GM04504 (cell line): ENCODE measurements at regions not wholly inside any gene's neighbourhood (a gene's known extent, or its start where the extent isn't known, plus 50 kb on each side); places are given as distances from the start of the nearest gene placed in this dataset.
"Not testable (repeated sequence)": the region's sequence is repeated elsewhere in the genome, so short reads cannot be mapped to it uniquely, and the experiment has no call there.

Source experiments
- DNase-seq: peaks from one replicate; pipeline ENCODE4 v3.0.0-alpha.2; 2012; ENCODE audit warnings: low read depth

DNA sequence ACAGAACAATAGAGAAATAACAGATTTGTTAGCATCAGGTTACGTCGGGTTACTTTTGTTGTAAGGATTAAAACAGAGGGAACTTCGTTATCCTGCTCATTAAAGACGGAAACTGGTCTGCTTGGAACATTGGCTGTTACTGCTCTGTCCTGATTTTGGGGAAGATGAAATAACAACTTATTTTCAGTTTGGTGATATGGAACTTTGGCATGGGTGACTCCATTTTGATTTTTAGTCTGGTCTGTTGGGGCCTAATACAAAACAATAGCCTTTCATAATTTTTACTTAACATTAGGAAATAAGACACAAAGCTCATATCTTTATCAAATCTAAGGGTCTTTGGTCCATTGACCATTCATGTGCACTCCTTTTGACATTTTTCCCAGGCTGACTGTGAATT, 220.5 kb upstream of the DUSP10 start:
- DNase-seq: no peak

DNA sequence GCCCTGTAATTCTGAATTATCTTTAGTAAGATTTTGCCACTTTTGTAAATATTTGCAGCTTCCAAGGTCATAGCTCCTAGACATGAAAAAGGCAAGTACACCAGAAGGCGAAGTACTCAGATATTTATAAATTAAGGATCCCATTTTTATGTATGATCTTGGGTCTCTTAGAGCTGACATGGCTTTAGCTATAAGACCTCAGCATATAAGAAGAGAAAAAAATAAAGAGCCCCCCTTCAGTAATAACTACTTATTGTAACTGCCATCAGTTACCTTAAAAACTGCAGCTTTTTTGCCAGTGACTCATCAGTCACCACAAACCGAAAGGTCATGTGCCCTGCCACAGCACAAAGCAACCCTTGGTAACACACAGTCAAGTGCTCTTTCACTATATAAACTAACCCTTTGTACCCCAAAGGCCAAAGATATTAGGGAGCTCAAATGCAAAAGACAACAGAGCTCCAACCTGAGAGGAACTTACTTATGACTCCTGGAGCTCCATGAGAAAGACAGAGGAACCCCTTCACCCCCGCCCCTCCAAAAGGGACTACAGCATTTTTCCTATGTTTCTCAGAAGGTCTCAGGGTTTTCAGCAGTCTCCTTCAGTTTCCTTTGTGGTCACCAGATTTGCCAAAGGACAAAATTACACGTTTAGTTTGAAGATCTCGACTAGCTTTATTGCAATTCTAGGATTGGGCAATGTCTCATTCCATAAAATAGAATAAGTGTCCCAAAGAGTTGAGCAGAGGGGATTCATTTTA, 219.8 kb upstream of the DUSP10 start:
- DNase-seq: peak; percentile 19

DNA sequence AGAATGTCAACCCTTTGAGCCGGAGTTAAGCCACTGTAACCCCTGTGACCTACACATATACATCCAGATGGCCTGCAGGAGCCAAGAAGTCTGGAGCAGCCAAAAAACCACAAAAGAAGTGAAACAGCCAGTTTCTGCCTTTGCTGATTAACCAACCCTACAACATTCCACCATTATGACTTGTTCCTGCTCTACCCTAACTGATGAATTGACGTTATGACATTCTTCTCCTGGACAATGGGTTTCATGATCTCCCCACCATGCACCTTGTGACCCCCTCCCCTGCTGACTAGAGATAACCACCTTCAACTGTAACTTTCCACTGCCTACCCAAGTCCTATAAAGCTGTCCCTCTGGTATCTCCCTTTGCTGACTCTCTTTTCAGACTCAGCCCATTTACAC, 216.3 kb upstream of the DUSP10 start:
- peak; percentile 7 for DNase-seq

DNA sequence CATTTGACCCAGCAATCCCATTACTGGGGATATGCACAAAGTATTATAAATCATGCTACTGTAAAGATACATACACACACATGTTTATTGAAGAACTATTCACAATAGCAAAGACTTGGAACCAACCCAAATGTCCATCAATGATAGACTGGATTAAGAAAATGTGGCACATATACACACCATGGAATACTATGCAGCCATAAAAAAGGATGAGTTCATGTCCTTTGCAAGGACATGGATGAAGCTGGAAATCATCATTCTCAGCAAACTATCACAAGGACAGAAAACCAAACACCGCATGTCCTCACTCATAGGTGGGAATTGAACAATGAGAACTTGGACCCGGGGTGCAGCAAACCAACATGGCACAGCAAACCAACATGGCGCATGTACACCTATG, 215.5 kb upstream of the DUSP10 start:
- DNase-seq: not testable (repeated sequence)

DNA sequence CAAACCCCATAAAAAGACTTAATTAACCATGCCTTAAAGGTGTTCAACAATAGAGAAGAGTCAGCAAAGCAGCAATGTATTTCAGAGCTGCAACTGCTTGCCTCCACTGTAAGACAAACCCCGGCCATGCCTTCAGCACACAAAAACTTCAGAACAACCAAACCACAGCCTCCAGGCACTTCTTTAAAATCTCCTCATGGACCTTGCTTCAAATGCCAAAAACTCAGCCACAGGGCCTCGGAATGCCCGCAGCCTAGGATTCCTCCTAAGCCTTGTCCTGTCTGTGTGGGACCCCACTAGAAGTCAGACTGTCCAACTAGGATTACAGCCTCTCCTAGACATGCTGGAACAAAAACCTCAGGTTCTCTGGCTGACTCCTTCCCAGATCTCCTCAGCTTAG, 208.1 kb upstream of the DUSP10 start:
- no peak for DNase-seq

DNA sequence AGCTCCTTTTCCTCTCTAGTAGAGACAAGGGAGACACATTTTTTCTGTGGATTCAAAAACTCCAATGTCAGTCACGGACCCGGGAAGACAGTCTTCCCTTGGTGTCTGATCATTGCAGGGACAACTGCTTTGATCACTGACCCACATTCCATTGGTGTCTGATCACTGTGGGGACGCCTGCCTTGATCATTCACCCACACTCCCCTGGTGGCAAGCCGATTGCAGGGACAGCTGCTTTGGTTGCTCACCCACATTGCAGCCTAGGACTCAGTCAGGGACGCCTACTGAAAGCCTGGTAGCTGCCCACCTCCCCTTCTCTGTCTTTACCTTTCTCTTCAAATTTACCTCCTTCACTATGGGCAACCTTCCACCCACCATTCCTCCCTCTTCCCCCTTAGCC, 206.6 kb upstream of the DUSP10 start:
- no peak for DNase-seq

DNA sequence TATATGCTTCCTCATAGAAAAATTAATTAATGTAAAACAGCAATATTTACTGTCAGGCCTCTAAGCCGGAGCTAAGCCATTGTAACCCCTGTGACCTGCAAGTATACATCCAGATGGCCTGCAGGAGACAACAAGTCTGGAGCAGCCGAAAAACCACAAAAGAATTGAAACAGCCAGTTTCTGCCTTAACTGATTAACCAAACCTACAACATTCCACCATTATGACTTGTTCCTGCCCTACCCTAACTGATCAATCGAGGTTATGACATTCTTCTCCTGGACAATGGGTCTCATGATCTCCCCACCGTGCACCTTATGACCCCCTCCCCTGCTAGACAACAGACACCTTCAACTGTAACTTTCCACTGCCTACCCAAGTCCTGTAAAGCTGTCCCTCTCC, 205.8 kb upstream of the DUSP10 start:
- DNase-seq: no peak

DNA sequence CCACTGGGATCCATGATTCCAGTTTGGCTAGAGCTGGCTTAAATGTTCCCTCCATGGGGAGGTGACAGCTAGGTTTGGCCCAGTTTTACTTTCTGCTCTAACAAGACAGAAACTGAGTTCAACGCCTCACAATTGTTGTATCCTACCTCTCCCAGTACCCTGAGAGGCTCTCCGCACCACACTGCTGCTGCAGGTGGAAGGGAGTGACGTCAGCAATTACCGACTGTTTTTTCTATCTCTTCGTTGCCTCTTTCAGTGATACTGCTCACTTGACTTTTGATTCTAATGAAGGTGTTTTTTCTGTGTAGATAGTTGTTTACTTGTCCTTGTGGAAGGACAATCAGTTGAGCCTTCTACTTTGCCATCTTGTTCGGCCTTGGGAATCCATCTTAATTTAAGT, 204.9 kb upstream of the DUSP10 start:
- DNase-seq: no peak

DNA sequence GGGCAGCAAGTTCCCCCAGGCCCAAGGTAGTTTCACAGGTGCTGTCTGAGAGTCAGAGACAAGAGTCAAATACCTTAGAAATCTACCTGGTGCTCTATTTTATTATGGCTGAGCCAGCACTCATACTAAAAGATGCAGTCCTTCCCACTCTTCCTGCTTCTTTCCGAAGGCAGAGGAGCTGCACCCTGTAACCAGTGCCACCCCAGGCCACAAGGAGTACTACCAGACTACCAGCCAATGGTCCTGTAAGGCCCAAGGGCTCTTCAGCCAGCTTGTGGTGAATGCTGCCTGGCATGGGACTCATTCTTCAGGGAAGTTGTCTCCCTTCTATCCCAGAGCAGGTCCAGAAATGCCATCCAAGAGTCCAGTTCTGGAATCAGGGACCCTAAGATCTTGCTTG, 203.8 kb upstream of the DUSP10 start:
- DNase-seq: no peak

DNA sequence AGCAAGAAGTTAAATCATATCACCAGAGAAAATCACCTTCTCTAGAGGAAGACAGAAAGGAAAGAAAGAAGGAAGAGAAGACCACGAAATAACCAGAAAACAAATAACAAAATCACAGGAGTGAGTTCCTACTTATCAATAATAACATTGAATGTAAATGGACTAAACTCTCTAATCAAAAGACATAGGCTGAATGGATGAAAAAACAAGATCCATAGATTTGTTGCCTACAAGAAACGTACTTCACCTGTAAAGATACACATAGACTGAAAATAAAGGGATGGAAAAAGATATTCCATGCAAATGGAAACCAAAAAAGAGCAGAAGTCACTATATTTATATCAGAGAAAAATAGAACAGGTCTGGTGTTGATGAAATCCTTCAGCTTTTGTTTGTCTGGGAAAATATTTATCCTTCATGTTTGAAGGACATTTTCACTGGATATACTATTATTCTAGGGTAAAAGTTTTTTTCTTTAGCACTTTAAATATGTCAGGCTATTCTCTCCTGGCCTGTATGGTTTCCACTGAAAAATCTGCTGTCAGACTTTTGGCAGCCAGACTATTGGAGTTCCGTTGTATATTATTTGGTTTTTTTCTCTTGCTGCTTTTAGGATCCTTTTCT, 202.5 kb upstream of the DUSP10 start:
- no peak for DNase-seq

DNA sequence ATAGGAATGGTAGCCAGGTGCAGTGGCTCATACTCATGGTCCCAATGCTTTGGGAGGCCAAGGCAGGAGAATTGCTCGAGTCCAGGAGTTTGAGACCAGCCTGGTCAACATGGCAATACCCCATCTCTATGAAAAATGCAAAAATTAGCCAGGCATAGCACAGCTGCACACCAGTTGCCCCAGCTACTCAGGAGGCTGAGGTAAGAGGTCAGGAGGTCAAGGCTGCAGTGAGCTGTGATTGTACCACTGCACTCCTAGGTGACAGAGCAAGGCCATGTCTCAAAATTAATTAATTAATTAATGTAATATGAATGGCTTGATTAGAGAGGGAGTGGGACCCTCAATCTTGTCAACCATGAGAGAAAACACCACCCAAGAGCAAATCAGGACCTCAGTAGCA, 198.7 kb upstream of the DUSP10 start:
- DNase-seq: no peak

DNA sequence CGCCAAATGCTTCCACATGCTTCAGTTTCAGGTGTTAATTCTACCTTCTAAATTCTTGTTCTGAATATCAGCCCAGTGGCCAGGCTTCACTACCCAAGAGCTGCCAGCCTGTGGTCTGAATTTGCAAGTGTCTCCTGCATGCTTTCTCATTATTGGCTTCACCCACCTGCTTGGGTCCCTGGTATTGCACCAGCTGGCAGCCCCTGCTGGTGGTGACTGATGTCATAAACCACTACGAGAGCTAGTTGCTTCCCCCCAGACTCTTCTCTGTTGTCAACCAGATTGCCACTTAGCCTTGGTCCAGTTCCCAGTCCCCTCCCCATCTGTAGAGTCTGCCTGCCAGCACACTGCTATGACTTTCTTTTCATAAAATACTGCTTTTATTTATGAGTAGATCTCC, 197.7 kb upstream of the DUSP10 start:
- no peak for DNase-seq

DNA sequence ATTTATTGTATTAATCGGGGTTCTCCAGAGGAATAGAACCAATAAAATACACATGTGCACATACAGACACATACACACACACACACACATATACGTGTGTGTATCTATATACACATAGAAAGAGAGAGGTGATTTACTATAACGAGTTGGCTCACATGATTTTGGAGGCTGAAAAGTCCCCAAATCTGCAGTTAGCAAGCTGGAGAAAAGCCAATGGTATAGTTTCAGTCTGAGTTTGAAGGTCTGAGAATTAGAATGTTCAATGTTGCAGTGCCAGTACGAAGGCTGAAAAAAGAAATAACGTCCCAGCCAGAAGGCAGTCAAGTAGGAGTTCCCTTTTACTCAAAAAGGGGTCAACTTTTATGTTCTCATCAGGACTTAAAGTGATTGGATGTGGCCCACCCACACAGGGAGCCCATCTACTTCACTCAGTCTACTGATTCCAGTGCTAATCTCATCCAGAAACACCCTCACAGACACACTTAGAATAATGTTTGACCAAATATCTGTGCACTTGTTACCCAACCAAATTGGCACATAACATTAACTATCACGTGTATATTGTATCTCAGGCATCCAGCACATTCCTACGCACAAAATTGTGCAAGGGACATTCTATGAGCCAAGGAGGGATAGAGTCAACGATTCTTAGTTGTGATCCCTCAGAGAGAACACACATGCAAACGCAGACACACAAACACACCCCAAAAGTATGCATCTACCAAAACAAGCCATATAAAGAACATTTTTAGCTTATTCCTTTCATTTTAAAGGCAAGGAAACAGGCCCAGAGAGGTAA, 195.5 kb upstream of the DUSP10 start:
- no peak for DNase-seq

DNA sequence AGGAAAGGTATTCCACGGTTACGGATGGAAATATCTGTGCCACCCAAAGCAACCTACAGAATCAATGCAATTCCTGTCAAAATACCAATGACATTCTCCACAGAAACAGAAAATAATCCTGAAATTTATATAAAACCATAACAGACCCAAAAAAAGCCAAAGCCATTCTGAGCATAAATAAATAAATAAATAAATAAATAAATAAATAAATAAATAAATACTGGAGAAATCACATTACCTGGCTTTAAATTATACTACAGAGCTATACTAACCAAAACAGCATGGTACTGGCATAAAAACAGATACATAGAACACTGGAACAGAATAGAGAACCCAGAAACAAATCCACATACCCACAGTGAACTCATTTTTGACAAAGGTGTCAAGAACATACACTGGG, 191.9 kb upstream of the DUSP10 start:
- DNase-seq: no peak

DNA sequence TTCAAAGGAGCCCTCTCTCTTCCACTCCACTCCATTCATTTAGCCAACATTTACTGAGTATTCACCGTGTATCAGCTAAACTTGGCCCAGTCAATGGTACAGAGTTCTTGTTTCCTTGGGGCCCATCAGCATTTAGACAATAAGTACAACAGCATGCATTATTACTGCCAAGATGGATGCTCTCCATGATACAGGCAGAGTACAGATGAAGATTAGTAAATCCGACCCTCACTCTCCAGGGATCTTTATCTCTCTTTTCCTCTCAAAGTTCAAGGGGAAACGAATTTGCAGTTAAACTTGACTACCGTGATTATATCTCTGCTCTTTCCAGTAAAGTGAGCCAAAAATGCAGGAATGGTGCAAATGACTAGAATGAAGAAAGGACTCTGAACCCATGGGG, 184.6 kb upstream of the DUSP10 start:
- no peak for DNase-seq

DNA sequence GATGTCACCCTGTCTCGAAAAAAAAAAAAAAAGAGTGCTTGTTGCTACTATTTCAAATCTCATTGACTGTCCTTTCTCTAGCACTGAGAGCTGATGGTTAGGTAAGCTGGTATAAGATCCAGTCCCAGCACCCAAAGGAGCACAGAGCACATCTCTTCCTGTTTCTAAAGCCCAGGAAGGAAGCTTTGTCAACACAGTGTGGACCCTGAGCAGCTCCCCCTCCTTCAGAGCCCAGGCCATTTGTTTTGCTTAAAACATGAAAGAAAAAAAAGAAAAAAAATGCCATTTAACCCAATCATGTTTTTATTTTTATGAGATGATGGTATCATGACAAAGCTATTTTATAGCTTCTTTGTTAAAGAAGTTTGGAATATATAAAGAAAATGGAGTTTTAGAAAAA, 184.1 kb upstream of the DUSP10 start:
- DNase-seq: no peak

DNA sequence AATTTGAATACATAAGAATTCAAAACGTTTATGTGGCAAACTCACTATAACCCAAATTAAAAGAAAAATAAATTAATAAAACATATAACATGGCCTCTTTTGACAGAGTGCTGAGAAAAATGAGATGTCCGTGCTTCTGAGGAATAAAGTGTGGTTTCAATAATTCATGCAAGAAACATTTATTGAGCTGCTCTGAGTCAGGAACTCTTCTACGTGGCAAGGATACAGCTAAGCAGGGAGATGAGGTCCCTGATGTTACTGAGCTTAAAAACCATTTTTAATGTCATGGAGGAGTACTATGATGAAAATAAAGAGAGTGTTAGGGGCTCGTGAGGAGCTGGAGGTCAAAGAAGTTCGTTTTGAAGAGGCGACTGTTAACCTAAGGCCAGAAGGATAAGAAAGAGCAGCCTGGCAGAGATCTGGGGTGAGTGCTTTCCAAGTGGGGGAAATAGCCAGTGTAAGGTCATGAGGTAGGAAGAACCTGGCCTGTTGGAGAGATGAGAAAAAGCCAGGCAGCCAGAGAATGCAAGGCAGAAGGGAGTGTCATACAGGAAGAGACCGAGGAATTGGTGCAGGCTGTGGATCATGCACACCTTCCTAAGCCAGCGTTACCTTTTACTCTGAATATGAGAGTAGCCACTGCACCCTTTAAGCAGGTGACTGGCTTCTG, 182.2 kb upstream of the DUSP10 start:
- peak; percentile 60 for DNase-seq

DNA sequence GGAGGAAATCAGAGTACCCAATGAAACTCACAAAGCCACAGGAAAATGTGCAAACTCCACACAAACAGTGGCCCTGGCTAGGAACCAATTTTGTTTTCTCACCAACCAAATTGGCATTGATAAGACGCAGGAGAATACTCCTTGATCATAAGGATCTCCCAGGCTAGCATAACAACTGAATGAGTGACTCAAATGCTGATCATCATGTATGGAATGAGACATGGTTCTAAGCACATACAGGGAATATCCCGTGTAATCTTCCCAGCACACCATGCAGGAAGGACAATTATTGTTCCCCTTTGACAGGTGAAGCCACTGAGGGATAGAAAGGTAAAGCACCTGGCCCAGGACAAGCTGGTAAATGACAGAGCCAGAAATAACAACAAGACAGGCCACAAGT, 180.0 kb upstream of the DUSP10 start:
- DNase-seq: no peak

DNA sequence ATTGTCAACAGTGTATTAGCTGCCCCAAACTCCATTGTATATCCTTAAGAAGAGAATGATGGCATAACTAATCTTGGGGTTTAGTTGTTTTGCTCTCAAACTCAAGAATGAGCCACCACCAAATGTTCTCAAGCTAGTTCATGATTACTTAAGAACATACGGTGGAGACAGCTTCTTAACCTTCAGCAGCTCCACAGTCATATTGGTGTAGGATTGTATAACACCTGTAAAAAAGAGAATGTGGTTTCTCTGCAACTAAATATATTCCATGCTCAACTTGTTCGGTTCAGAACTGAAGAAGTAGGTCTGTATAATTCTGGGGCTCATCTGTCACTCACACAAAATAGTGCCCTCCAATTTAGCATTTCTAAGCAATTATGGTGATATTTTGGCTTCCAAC, 177.9 kb upstream of the DUSP10 start:
- no peak for DNase-seq

DNA sequence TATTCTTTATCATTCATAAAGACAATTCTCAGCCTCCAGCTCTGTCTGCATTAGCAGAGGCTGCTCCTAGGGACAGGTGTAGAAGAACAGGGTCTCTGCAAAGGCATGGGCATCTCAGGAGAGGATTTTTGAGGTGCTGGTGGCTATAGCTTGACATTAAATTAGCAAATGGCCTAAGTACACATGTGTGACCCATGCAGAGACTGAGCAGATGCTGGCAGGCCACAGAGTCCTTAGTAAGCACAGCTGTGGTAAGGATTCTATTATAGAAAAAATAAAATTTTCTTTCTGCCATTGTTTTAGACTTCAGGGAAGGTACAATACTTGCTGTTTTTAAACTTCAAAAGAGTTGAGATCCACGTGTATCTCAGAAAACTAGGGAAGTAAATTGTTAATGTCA, 177.5 kb upstream of the DUSP10 start:
- DNase-seq: no peak

DNA sequence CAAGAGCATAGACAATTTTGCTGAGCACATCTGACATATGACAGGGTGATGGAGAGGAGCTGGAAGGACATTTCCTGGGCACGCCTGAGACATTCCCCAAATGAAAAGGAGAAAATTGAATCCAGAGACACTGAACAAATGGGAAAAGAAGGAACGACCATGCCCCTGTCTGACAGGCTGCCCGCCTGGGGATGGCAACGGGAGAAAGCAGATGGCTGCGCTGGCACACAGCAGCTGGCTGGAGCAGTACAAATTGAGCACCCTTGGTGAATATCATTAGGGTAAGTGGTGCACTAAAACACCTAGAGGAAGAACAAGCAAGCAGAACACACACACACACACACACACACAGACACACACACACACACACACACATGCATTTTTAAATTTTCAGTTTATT, 174.3 kb upstream of the DUSP10 start:
- no peak for DNase-seq

DNA sequence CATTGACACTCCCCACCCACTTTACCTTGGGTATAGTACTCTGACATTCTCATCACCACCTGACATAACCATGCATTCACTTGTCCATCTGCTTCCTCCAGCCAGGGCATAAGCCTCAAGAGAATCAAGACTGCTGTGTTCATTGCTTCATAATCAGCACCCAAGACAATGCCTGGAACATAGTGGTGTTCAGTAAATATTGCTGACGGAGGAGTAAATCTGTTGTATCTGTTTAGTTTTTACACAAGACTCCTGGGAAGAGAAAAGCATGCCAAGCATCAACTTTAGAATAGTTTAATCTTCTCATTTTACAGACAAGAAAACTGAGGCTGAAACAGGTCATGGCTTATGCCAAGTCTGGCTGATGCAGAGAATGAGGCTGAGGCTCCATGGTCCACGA, 173.9 kb upstream of the DUSP10 start:
- DNase-seq: no peak
